Activated naive CD4-positive, alpha-beta T cell treated with Interleukin-2 at 50 U/mL for 16 hours (primary cell): ENCODE measurements at regions not wholly inside any gene's neighbourhood (a gene's known extent, or its start where the extent isn't known, plus 50 kb on each side); places are given as distances from the start of the nearest gene placed in this dataset.

Experiments used
- DNase-seq: peaks from one replicate; pipeline ENCODE4 v3.0.0-alpha.2; 2020

- no peak for DNase-seq
Measured at GRCh38 chr12:107536613-107537012, 149.0 kb upstream of the PWP1 start.

- DNase-seq = no peak
Measured at GRCh38 chr12:107537464-107538119, 148.0 kb upstream of the PWP1 start.

- no peak for DNase-seq
Measured at GRCh38 chr12:107539196-107539939, 146.2 kb upstream of the PWP1 start.

GRCh38 chr12:107541001-107541705, 144.4 kb upstream of the PWP1 start:
- DNase-seq = no peak

GRCh38 chr12:107543416-107543815, 142.2 kb upstream of the PWP1 start:
- no peak for DNase-seq

GRCh38 chr12:107543841-107544240, 141.8 kb upstream of the PWP1 start:
- DNase-seq = no peak

- no peak for DNase-seq
Measured at GRCh38 chr12:107544937-107545336, 140.7 kb upstream of the PWP1 start.

- no peak for DNase-seq
Measured at GRCh38 chr12:107545737-107546353, 139.8 kb upstream of the PWP1 start.

GRCh38 chr12:107547389-107547788, 138.2 kb upstream of the PWP1 start:
- no peak for DNase-seq

GRCh38 chr12:107549651-107550480, 135.7 kb upstream of the PWP1 start:
- no peak for DNase-seq

GRCh38 chr12:107551434-107551833, 134.2 kb upstream of the PWP1 start:
- no peak for DNase-seq

GRCh38 chr12:107552263-107552662, 133.3 kb upstream of the PWP1 start:
- no peak for DNase-seq

- no peak for DNase-seq
Measured at GRCh38 chr12:107553211-107553765, 132.3 kb upstream of the PWP1 start.

GRCh38 chr12:107554941-107555340, 130.7 kb upstream of the PWP1 start:
- no peak for DNase-seq

GRCh38 chr12:107557026-107557425, 128.6 kb upstream of the PWP1 start:
- DNase-seq = no peak

GRCh38 chr12:107557589-107558100, 128.0 kb upstream of the PWP1 start:
- no peak for DNase-seq

- no peak for DNase-seq
Measured at GRCh38 chr12:107558141-107558815, 127.3 kb upstream of the PWP1 start.

- no peak for DNase-seq
Measured at GRCh38 chr12:107558816-107559382, 126.7 kb upstream of the PWP1 start.

GRCh38 chr12:107560165-107560898, 125.3 kb upstream of the PWP1 start:
- DNase-seq = no peak

GRCh38 chr12:107560899-107561285, 124.7 kb upstream of the PWP1 start:
- no peak for DNase-seq
